ENCODE measurements at regions not wholly inside any gene's neighbourhood (a gene's known extent, or its start where the extent isn't known, plus 50 kb on each side); places are given as distances from the start of the nearest gene placed in this dataset.

DNA sequence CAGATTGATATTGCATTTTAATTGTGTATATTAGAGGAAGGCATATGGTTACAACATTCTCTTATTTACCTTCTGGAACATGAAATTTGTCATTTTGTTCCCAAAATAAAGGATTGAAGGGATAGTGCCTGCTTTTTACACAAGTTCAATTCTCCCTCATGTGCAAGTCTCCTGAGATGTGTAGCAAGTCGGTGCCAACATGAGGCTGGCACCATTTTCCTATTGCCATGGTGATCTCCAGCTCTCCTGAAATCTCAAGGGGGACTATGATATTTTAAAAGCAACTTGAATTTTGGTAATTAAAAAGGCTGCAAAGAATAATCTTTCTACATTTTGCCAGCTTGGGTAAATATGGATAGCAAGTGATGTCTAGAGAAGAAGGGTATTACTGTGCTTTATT is 693.3 kb upstream of the WWC1 start:
- TF ChIP-seq, protein P1, sequence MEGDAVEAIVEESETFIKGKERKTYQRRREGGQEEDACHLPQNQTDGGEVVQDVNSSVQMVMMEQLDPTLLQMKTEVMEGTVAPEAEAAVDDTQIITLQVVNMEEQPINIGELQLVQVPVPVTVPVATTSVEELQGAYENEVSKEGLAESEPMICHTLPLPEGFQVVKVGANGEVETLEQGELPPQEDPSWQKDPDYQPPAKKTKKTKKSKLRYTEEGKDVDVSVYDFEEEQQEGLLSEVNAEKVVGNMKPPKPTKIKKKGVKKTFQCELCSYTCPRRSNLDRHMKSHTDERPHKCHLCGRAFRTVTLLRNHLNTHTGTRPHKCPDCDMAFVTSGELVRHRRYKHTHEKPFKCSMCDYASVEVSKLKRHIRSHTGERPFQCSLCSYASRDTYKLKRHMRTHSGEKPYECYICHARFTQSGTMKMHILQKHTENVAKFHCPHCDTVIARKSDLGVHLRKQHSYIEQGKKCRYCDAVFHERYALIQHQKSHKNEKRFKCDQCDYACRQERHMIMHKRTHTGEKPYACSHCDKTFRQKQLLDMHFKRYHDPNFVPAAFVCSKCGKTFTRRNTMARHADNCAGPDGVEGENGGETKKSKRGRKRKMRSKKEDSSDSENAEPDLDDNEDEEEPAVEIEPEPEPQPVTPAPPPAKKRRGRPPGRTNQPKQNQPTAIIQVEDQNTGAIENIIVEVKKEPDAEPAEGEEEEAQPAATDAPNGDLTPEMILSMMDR (IDR thresholded peaks at IDR 0.05 in 8 of 11, conservative IDR thresholded peaks at IDR 0.05 in 3 of 11): no peak
- no peak for TF ChIP-seq POLR2A (IDR thresholded peaks at IDR 0.05)
